Liver (tissue), 8 donors: ENCODE measurements at regions not wholly inside any gene's neighbourhood (a gene's known extent, or its start where the extent isn't known, plus 50 kb on each side); places are given as distances from the start of the nearest gene placed in this dataset.

Experiments
- DNase-seq: peaks from one replicate; pipeline ENCODE4 v3.0.0-alpha.2; 2017; ENCODE audit warnings: low spot score
- H3K27ac ChIP-seq, 2 donors: one replicate each; pipeline ENCODE4 v1.7.0; 2013; ENCODE audit warnings: inconsistent platforms in 2 of 2, low read length in 2 of 2, control low read depth in 1 of 2, low read depth in 1 of 2, mild to moderate bottlenecking in 1 of 2
- H3K27me3 ChIP-seq, 4 donors: one replicate each; pipeline versions ENCODE4 v1.6.1 to v1.7.0; 2013; ENCODE audit warnings: low read length in 3 of 4, inconsistent platforms in 1 of 4, mild to moderate bottlenecking in 1 of 4, moderate library complexity in 1 of 4; ENCODE audit not compliant: control insufficient read depth in 4 of 4, insufficient read depth in 4 of 4
- H3K36me3 ChIP-seq, 4 donors: one replicate each; pipeline versions ENCODE4 v1.6.1 to v1.7.0; 2013; ENCODE audit warnings: low read length in 3 of 4, mild to moderate bottlenecking in 3 of 4, low read depth in 1 of 4, moderate library complexity in 1 of 4; ENCODE audit not compliant: control insufficient read depth in 4 of 4, insufficient read depth in 3 of 4
- H3K4me1 ChIP-seq, 4 donors: one replicate each; pipeline versions ENCODE4 v1.6.1 to v1.7.0; 2013; ENCODE audit warnings: low read length in 3 of 4, mild to moderate bottlenecking in 3 of 4, moderate library complexity in 1 of 4; ENCODE audit not compliant: control insufficient read depth in 4 of 4, insufficient read depth in 4 of 4
- H3K4me3 ChIP-seq, 3 donors: one replicate each; pipeline versions ENCODE4 v1.6.1 to v1.7.0; 2013; ENCODE audit warnings: low read length in 3 of 3, control low read depth in 1 of 3, low read depth in 1 of 3, mild to moderate bottlenecking in 1 of 3
- H3K9ac ChIP-seq, 2 donors: one replicate each; pipeline ENCODE4 v1.7.0; 2013; ENCODE audit warnings: low read length in 2 of 2, mild to moderate bottlenecking in 2 of 2, moderate library complexity in 2 of 2, control low read depth in 1 of 2, low read depth in 1 of 2
- H3K9me3 ChIP-seq, 4 donors: one replicate each; pipeline versions ENCODE4 v1.6.1 to v1.7.0; 2013; ENCODE audit warnings: low read length in 3 of 4; ENCODE audit not compliant: control insufficient read depth in 4 of 4
- FOXA1 ChIP-seq: IDR thresholded peaks from 2 replicates; pipeline ENCODE4 v1.6.1; 2016; ENCODE audit warnings: antibody characterized with exemption
- FOXA2 ChIP-seq: IDR thresholded peaks from 2 replicates; pipeline ENCODE4 v1.6.1; 2016; ENCODE audit warnings: antibody characterized with exemption
- GABPA ChIP-seq, 2 donors: IDR thresholded peaks in 1 of 2; conservative IDR thresholded peaks in 1 of 2; 2 replicates each; pipeline ENCODE4 v1.6.1; 2016; ENCODE audit warnings: antibody characterized with exemption in 2 of 2, mild to moderate bottlenecking in 1 of 2, moderate library complexity in 1 of 2
- HNF4A ChIP-seq, 2 donors: conservative IDR thresholded peaks; 2 replicates each; pipeline ENCODE4 v1.6.1; 2016; ENCODE audit warnings: antibody characterized with exemption in 2 of 2, mild to moderate bottlenecking in 2 of 2
- HNF4G ChIP-seq: IDR thresholded peaks from 2 replicates; pipeline ENCODE4 v1.6.1; 2016; ENCODE audit warnings: antibody characterized with exemption
- JUND ChIP-seq, 2 donors: IDR thresholded peaks; 2 replicates each; pipeline ENCODE4 v1.6.1; 2016; ENCODE audit warnings: antibody characterized with exemption in 2 of 2
- NR2F2 ChIP-seq: IDR thresholded peaks from 2 replicates; pipeline ENCODE4 v1.6.1; 2016; ENCODE audit warnings: antibody characterized with exemption
- RXRA ChIP-seq, 2 donors: IDR thresholded peaks; 2 replicates each; pipeline ENCODE4 v1.6.1; 2017 to 2018; ENCODE audit warnings: antibody characterized with exemption in 2 of 2, mild to moderate bottlenecking in 1 of 2
- SP1 ChIP-seq: IDR thresholded peaks from 2 replicates; pipeline ENCODE4 v1.6.1; 2018; ENCODE audit warnings: antibody characterized with exemption, mild to moderate bottlenecking
- TAF1 ChIP-seq: conservative IDR thresholded peaks from 2 replicates; pipeline ENCODE4 v1.6.1; 2016; ENCODE audit warnings: antibody characterized with exemption, mild to moderate bottlenecking
- YY1 ChIP-seq: IDR thresholded peaks from 2 replicates; pipeline ENCODE4 v1.6.1; 2016; ENCODE audit warnings: antibody characterized with exemption, mild to moderate bottlenecking
- WGBS: extraction: QIAGEN DNeasy Blood & Tissue Kit; methylation state at CpG from one replicate; pipeline ENCODE4 v1.1.7; 2013; 5-methylcytosine and 5-hydroxymethylcytosine counted together
- TF ChIP-seq, protein P1 (sequence below): IDR thresholded peaks from 2 replicates; pipeline ENCODE4 v1.6.1; 2016; ENCODE audit warnings: antibody characterized with exemption
- TF ChIP-seq, protein P2 (sequence below): fragments of 150-350 bp; IDR thresholded peaks from 2 replicates; pipeline ENCODE4 v1.5.1; 2017; ENCODE audit warnings: improper control_type of control experiment, low read depth, low read length; ENCODE audit not compliant: missing input control
- TF ChIP-seq, protein P3 (sequence below): IDR thresholded peaks from 2 replicates; pipeline ENCODE4 v1.6.1; 2016; ENCODE audit warnings: antibody characterized with exemption, mild to moderate bottlenecking
- TF ChIP-seq, protein P4 (sequence below): IDR thresholded peaks from 2 replicates; pipeline ENCODE4 v1.6.1; 2016; ENCODE audit warnings: antibody characterized with exemption
- TF ChIP-seq, protein P5 (sequence below): IDR thresholded peaks from 2 replicates; pipeline ENCODE4 v1.6.1; 2016; ENCODE audit warnings: antibody characterized with exemption
- donor health status: healthy.
- donor health status: healthy.
- donor health status: healthy.
- donor health status: healthy.
- donor health status: healthy.

DNA sequence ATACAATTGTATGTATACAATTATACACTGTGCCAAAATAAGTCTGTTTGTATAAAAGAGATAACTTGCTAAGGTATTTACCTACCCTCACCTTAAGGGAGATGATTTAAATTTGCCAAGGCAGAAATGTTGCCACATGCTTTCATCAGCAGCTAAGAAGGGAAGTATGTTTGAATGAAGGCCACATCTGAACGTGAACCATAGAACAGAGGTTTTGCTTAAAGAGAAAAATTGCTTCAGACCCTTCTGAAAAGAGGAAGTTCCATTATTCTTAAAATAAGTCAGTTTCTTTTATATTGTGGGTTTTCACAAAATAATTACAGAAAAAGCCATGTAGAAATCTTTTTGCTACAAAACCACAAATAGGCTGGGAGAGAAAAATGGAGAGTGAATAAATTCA, 621.5 kb upstream of the HTR2C start:
- Histone ChIP-seq H3K4me1 (no peaks in the 10 kb centered on the region), H3K36me3 (no peaks in the 10 kb centered on the region), H3K27ac (no peak overlapping the region), H3K27me3 (peaks cover 0 to 3% (median 0%) of the 10 kb centered on the region in 4 donors), H3K9ac (no peak overlapping the region), H3K4me3 (no peak overlapping the region), H3K9me3 (no peaks in the 10 kb centered on the region)
- TF ChIP-seq, protein P1, sequence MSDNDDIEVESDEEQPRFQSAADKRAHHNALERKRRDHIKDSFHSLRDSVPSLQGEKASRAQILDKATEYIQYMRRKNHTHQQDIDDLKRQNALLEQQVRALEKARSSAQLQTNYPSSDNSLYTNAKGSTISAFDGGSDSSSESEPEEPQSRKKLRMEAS: no peak
- TF ChIP-seq TAF1: no peak
- TF ChIP-seq, protein P2, sequence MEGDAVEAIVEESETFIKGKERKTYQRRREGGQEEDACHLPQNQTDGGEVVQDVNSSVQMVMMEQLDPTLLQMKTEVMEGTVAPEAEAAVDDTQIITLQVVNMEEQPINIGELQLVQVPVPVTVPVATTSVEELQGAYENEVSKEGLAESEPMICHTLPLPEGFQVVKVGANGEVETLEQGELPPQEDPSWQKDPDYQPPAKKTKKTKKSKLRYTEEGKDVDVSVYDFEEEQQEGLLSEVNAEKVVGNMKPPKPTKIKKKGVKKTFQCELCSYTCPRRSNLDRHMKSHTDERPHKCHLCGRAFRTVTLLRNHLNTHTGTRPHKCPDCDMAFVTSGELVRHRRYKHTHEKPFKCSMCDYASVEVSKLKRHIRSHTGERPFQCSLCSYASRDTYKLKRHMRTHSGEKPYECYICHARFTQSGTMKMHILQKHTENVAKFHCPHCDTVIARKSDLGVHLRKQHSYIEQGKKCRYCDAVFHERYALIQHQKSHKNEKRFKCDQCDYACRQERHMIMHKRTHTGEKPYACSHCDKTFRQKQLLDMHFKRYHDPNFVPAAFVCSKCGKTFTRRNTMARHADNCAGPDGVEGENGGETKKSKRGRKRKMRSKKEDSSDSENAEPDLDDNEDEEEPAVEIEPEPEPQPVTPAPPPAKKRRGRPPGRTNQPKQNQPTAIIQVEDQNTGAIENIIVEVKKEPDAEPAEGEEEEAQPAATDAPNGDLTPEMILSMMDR: no peak
- TF ChIP-seq SP1: no peak
- TF ChIP-seq FOXA2: no peak
- TF ChIP-seq, protein P3, sequence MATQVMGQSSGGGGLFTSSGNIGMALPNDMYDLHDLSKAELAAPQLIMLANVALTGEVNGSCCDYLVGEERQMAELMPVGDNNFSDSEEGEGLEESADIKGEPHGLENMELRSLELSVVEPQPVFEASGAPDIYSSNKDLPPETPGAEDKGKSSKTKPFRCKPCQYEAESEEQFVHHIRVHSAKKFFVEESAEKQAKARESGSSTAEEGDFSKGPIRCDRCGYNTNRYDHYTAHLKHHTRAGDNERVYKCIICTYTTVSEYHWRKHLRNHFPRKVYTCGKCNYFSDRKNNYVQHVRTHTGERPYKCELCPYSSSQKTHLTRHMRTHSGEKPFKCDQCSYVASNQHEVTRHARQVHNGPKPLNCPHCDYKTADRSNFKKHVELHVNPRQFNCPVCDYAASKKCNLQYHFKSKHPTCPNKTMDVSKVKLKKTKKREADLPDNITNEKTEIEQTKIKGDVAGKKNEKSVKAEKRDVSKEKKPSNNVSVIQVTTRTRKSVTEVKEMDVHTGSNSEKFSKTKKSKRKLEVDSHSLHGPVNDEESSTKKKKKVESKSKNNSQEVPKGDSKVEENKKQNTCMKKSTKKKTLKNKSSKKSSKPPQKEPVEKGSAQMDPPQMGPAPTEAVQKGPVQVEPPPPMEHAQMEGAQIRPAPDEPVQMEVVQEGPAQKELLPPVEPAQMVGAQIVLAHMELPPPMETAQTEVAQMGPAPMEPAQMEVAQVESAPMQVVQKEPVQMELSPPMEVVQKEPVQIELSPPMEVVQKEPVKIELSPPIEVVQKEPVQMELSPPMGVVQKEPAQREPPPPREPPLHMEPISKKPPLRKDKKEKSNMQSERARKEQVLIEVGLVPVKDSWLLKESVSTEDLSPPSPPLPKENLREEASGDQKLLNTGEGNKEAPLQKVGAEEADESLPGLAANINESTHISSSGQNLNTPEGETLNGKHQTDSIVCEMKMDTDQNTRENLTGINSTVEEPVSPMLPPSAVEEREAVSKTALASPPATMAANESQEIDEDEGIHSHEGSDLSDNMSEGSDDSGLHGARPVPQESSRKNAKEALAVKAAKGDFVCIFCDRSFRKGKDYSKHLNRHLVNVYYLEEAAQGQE: no peak
- TF ChIP-seq, protein P4, sequence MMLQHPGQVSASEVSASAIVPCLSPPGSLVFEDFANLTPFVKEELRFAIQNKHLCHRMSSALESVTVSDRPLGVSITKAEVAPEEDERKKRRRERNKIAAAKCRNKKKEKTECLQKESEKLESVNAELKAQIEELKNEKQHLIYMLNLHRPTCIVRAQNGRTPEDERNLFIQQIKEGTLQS: no peak
- no peak for TF ChIP-seq HNF4A (conservative IDR thresholded peaks at IDR 0.05)
- TF ChIP-seq FOXA1: no peak
- no peak for DNase-seq
- WGBS: 33% methylated on average over 1 of the region's 1 CpG

DNA sequence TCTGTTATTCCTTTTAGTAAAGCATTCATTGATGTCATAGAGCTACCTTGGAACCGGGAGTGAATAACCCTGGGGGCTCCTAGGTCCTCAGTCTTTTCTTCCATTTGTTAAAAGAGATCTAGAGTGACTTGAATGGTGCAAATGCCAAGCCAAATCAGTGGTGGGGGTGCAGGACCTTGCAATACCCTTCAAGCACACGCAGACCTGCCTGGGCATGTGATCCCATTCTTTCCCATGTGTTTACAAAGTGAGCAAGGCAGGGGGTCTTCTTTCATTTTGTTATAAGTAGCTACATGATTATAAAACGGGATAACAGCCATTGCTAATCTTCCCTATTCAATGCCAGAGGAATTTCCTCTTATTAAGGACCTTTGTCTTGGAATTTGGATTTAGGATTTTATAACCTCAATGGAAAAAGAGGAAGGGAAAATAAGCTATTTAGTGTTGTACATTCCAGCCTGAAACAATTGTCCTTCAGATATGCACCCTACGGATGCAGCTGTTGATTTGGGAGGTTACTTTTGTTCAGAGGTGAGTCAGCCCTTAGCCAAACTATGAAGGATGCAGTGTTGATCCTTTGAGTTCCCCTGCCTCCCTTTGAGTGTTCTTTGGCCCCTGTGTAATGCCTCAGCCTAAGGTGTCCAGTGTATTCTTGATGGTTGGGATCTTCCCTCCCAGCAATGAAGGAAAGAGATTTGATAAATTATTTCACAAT, 623.8 kb upstream of the HTR2C start:
- DNase-seq: no peak
- Histone ChIP-seq H3K36me3 (no peaks in the 10 kb centered on the region), H3K27ac (no peak overlapping the region), H3K4me1 (no peaks in the 10 kb centered on the region), H3K4me3 (no peak overlapping the region), H3K9me3 (no peaks in the 10 kb centered on the region), H3K9ac (no peak overlapping the region), H3K27me3 (peaks cover 0 to 7% (median 0%) of the 10 kb centered on the region in 4 donors)
- TF ChIP-seq NR2F2: no peak
- WGBS: 43% methylated on average over 4 of the region's 4 CpGs

DNA sequence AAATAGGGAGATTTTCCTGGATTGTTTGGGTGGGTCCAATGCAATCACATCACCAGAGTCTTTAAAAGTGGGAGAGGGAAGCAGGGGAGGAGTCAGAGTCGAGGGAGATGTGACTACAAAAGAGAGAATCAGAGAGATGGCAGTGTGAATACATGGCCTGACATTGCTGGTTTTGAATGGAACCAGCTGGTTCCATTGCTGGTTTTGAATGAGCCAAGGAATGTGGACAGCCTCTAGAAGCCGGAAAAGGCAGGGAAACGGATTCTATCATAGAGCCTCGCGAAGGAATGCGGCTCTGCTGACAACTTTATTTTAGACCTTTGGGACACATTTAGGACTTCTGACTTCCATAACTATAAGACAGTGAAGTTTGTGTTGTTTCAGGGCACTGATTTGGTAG, 627.0 kb upstream of the HTR2C start:
- Histone ChIP-seq H3K4me3 (no peak overlapping the region), H3K36me3 (no peaks in the 10 kb centered on the region), H3K9ac (no peak overlapping the region), H3K27ac (no peak overlapping the region), H3K9me3 (no peaks in the 10 kb centered on the region), H3K27me3 (peaks cover 0 to 4% (median 0%) of the 10 kb centered on the region in 4 donors), H3K4me1 (no peaks in the 10 kb centered on the region)
- no peak for DNase-seq
- 79% methylated on average over 6 of the region's 6 CpGs for WGBS
- TF ChIP-seq, protein P2: no peak
- TF ChIP-seq YY1: no peak
- TF ChIP-seq HNF4G: no peak
- no peak for TF ChIP-seq FOXA1
- TF ChIP-seq, protein P1: no peak
- TF ChIP-seq NR2F2: no peak
- TF ChIP-seq JUND (IDR thresholded peaks at IDR 0.05): no peak
- TF ChIP-seq RXRA (IDR thresholded peaks at IDR 0.05): no peak
- no peak for TF ChIP-seq GABPA (IDR thresholded peaks at IDR 0.05 in 1 of 2, conservative IDR thresholded peaks at IDR 0.05 in 1 of 2)
- no peak for TF ChIP-seq HNF4A (conservative IDR thresholded peaks at IDR 0.05)
- TF ChIP-seq FOXA2: no peak
- TF ChIP-seq, protein P5, sequence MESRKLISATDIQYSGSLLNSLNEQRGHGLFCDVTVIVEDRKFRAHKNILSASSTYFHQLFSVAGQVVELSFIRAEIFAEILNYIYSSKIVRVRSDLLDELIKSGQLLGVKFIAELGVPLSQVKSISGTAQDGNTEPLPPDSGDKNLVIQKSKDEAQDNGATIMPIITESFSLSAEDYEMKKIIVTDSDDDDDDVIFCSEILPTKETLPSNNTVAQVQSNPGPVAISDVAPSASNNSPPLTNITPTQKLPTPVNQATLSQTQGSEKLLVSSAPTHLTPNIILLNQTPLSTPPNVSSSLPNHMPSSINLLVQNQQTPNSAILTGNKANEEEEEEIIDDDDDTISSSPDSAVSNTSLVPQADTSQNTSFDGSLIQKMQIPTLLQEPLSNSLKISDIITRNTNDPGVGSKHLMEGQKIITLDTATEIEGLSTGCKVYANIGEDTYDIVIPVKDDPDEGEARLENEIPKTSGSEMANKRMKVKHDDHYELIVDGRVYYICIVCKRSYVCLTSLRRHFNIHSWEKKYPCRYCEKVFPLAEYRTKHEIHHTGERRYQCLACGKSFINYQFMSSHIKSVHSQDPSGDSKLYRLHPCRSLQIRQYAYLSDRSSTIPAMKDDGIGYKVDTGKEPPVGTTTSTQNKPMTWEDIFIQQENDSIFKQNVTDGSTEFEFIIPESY: no peak
- no peak for TF ChIP-seq SP1
